ENCODE measurements at regions not wholly inside any gene's neighbourhood (a gene's known extent, or its start where the extent isn't known, plus 50 kb on each side); places are given as distances from the start of the nearest gene placed in this dataset.
A peak's percentile ranks its signal among the peaks of the same experiment; 100 is the strongest.

- DNase-seq = no peak
Measured at GRCh38 chr1:18020021-18020817, 87.4 kb upstream of the IGSF21 start.

GRCh38 chr1:18021242-18021641 is 86.4 kb upstream of the IGSF21 start:
- DNase-seq = no peak

GRCh38 chr1:18032172-18032859 is 75.3 kb upstream of the IGSF21 start:
- no peak for DNase-seq

- no peak for DNase-seq
Measured at GRCh38 chr1:18035145-18035544, 72.5 kb upstream of the IGSF21 start.

- DNase-seq = peak; percentile 18
Measured at GRCh38 chr1:18037651-18038050, 69.9 kb upstream of the IGSF21 start.

GRCh38 chr1:18038051-18038450 is 69.5 kb upstream of the IGSF21 start:
- DNase-seq = no peak

GRCh38 chr1:18039102-18039501 is 68.5 kb upstream of the IGSF21 start:
- no peak for DNase-seq

GRCh38 chr1:18041102-18041501 is 66.5 kb upstream of the IGSF21 start:
- no peak for DNase-seq

- DNase-seq = peak; percentile 49
Measured at GRCh38 chr1:18041685-18042355, 65.8 kb upstream of the IGSF21 start.

- DNase-seq = no peak
Measured at GRCh38 chr1:18043871-18044270, 63.7 kb upstream of the IGSF21 start.

- DNase-seq = no peak
Measured at GRCh38 chr1:18045203-18045602, 62.4 kb upstream of the IGSF21 start.

- DNase-seq = no peak
Measured at GRCh38 chr1:18045621-18046020, 62.0 kb upstream of the IGSF21 start.

- peak; percentile 25 for DNase-seq
Measured at GRCh38 chr1:18047122-18047521, 60.5 kb upstream of the IGSF21 start.

GRCh38 chr1:18049228-18049627 is 58.4 kb upstream of the IGSF21 start:
- no peak for DNase-seq

- no peak for DNase-seq
Measured at GRCh38 chr1:18052671-18053070, 54.9 kb upstream of the IGSF21 start.

GRCh38 chr1:18055156-18055555 is 52.4 kb upstream of the IGSF21 start:
- peak; percentile 44 for DNase-seq

- no peak for DNase-seq
Measured at GRCh38 chr1:18056545-18056944, 51.1 kb upstream of the IGSF21 start.

- DNase-seq = no peak
Measured at GRCh38 chr1:18057623-18058022, 50.0 kb upstream of the IGSF21 start.
